Testis (tissue), 2 donors: ENCODE measurements at regions not wholly inside any gene's neighbourhood (a gene's known extent, or its start where the extent isn't known, plus 50 kb on each side); places are given as distances from the start of the nearest gene placed in this dataset.

Source experiments
- POLR2A ChIP-seq: fragments of 450-650 bp; IDR thresholded peaks from one replicate; pipeline ENCODE4 v1.6.1; 2017; ENCODE audit warnings: antibody characterized with exemption, mild to moderate bottlenecking, moderate library complexity
- TF ChIP-seq, protein P1 (sequence below), 3 experiments: fragments of 450-650 bp in 2 of 3; fragments of 200-600 bp in 1 of 3; sonication (generic) in 1 of 3; IDR thresholded peaks; one replicate each; pipeline ENCODE4 v1.5.1; 2016 to 2019; ENCODE audit warnings: antibody characterized with exemption in 3 of 3, mild to moderate bottlenecking in 2 of 3, moderate library complexity in 1 of 3

DNA sequence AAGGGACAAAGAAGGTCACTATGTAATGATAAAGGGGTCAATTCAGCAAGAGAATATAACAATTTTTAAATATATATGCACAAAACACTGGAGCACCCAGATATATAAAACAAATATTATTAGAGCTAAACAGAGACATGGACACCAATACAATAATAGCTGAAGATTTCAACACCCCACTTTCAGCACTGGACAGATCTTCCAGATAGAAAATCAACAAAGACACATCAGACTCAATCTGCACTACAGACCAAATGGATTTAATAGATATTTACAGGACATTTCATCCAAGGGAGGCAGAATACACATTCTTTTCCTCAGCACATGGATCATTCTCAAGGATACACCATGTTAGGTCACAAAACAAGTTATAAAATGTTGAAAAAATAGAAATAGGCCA lies 111.4 kb downstream of the SOX3 start:
- TF ChIP-seq, protein P1, sequence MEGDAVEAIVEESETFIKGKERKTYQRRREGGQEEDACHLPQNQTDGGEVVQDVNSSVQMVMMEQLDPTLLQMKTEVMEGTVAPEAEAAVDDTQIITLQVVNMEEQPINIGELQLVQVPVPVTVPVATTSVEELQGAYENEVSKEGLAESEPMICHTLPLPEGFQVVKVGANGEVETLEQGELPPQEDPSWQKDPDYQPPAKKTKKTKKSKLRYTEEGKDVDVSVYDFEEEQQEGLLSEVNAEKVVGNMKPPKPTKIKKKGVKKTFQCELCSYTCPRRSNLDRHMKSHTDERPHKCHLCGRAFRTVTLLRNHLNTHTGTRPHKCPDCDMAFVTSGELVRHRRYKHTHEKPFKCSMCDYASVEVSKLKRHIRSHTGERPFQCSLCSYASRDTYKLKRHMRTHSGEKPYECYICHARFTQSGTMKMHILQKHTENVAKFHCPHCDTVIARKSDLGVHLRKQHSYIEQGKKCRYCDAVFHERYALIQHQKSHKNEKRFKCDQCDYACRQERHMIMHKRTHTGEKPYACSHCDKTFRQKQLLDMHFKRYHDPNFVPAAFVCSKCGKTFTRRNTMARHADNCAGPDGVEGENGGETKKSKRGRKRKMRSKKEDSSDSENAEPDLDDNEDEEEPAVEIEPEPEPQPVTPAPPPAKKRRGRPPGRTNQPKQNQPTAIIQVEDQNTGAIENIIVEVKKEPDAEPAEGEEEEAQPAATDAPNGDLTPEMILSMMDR (IDR thresholded peaks at IDR 0.05), result no peak
- no peak for TF ChIP-seq POLR2A
